ENCODE measurements at regions not wholly inside any gene's neighbourhood (a gene's known extent, or its start where the extent isn't known, plus 50 kb on each side); places are given as distances from the start of the nearest gene placed in this dataset.

DNA sequence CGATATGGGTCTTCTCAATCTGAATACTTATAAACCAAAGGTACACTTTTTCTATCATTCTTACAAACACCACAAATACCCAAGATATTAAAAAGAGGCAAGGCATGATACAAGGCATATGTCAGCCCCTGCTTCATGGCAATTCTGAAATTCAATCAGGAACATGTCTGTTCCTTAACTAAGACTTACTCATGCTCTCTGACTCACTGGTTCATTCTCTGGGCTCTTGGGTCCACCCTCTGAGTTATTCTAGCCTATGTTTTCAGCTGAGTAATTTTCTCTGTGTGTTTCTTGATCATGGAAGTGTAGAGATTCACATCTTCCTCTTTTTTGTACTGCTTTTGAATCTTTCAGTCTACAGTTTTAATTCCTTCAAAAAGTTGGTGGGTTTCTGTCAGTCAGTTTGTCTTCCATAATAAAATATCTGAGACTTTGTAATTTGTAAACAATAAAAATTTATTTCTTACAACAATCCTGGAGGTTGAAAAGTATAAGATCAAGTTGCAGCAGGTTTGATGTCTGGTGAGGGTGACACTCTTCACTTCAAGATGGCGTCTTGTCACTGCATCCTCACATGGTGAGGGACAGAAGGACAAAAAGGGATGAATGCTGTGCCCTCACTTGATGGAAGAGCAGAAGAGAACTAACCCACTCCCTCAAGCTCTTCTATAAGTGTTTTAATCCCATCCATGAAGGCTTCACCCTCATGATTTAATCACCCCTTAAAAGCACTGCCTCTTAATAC, 211.7 kb downstream of the FAM76B start:
- intact Hi-C loops (cut with DNase I): no loop called here
- Histone ChIP-seq H3K36me3 (no peaks in the 10 kb centered on the region), H3K4me1 (ENCODE audit: insufficient read depth) (peaks cover 8% of the 10 kb centered on the region), H3K9me3 (no peaks in the 10 kb centered on the region), H3K27me3 (no peaks in the 10 kb centered on the region), H3K4me3 (no peak overlapping the region), H3K27ac (no peak overlapping the region)
- TF ChIP-seq EP300 (IDR thresholded peaks at IDR 0.05): no peak
- TF ChIP-seq POLR2A (IDR thresholded peaks at IDR 0.05): no peak
- DNase-seq: no peak
- 95 to 97% (median 96%) methylated on average over 2 of the region's 2 CpGs for WGBS, 3 donors

DNA sequence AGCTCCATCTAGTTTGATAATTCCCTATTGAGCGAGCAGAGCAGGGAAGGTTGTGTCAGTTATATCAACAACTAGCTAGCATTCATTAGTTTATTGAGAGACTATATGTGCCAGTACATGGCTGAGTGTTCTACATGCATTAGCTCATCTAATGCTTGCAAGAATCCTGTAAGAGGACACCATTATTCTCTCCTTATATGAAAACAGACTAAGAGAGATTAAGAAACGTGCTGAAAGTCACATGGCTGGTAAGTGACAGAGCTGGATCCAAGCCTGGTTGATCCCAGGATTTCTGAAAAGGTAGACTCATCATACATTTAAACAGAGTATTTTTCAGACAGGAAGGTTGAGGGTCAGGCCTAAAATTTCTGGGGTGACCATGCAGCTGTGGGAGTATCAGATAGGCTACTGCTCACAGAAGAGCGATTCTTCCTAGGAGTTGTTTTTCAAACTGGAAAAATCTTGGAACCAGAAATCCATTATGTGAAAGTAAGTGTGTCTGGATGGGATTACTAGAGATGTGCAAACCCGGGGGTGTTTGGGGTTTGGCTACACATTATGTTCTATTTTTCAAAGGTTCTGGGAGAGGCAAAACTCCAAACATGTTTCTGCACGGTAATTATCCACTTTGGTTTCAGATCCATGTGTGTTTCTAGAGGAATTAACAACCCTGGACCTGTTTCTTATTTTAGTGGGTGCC, 213.3 kb downstream of the FAM76B start:
- TF ChIP-seq, protein P1, sequence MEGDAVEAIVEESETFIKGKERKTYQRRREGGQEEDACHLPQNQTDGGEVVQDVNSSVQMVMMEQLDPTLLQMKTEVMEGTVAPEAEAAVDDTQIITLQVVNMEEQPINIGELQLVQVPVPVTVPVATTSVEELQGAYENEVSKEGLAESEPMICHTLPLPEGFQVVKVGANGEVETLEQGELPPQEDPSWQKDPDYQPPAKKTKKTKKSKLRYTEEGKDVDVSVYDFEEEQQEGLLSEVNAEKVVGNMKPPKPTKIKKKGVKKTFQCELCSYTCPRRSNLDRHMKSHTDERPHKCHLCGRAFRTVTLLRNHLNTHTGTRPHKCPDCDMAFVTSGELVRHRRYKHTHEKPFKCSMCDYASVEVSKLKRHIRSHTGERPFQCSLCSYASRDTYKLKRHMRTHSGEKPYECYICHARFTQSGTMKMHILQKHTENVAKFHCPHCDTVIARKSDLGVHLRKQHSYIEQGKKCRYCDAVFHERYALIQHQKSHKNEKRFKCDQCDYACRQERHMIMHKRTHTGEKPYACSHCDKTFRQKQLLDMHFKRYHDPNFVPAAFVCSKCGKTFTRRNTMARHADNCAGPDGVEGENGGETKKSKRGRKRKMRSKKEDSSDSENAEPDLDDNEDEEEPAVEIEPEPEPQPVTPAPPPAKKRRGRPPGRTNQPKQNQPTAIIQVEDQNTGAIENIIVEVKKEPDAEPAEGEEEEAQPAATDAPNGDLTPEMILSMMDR (IDR thresholded peaks at IDR 0.05): no peak
- TF ChIP-seq EP300 (IDR thresholded peaks at IDR 0.05): no peak
- TF ChIP-seq POLR2A (IDR thresholded peaks at IDR 0.05): no peak
- intact Hi-C loops (cut with DNase I): no loop called here
- Histone ChIP-seq H3K27me3 (no peaks in the 10 kb centered on the region), H3K4me1 (ENCODE audit: insufficient read depth) (peaks cover 8% of the 10 kb centered on the region), H3K9me3 (no peaks in the 10 kb centered on the region), H3K27ac (peak overlapping the region in 1 of 2 donors; percentile 28), H3K36me3 (no peaks in the 10 kb centered on the region), H3K4me3 (no peak overlapping the region)
- no peak for DNase-seq
- WGBS, 3 donors: 27 to 31% (median 30%) methylated on average over 5 of the region's 5 CpGs

DNA sequence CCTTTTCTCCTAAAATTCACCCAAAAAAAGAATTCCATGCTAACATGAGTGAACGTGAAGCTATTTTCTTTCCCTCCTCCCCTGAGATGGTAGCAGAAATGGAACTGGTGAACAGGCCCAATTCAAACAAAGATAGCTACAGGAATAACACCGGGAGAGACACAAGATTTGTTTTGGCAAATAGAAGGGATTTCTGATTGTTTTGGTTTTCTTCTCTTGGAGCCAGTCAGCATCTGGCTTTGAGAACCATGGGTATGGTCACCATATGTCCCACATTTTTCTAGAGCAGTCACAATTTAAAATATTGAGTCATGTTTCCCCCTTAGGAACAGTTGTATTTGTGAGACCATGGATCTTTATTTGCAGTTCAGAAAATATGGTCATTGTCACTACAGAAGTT, 214.1 kb downstream of the FAM76B start:
- Histone ChIP-seq H3K36me3 (no peaks in the 10 kb centered on the region), H3K27ac (no peak overlapping the region), H3K4me1 (ENCODE audit: insufficient read depth) (peaks cover 8% of the 10 kb centered on the region), H3K27me3 (no peaks in the 10 kb centered on the region), H3K4me3 (no peak overlapping the region), H3K9me3 (no peaks in the 10 kb centered on the region)
- DNase-seq: no peak
- TF ChIP-seq POLR2A (IDR thresholded peaks at IDR 0.05): no peak
- TF ChIP-seq, protein P1 (IDR thresholded peaks at IDR 0.05): no peak
- 14 to 42% (median 29%) methylated on average over 2 of the region's 2 CpGs for WGBS, 3 donors
- intact Hi-C loops (cut with DNase I): no loop called here

DNA sequence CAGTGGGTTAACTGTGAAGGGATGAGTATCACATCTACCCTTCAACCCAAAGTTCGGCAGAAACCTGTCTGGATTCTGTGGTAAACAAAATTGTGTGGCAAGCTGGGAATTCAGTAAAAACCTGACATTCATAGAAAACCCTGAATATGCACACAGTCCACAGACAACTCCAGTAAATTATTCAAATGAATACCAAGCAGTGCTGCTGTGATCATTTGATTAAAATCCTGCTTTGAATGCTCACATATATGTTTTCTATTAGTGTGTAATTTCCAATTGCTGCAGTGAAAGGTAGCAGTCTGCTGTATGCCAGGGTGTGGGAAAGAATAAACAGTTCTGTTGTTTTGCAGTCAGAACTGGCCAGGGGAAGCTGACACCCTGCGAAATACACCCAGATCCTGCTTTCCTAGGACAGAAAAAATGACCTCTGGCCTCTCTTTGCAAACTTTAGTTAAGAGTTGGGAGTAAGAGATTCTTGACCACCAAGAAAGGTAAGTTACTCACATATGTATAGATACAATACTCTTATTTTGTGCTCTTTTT, 217.8 kb downstream of the FAM76B start:
- H3K27ac ChIP-seq: no peak overlapping the region

More for the DNA sequence above, 217.8 kb downstream of the FAM76B start:
- no peaks in the 10 kb centered on the region for H3K9me3 ChIP-seq
- WGBS, 3 donors: 88 to 91% (median 89%) methylated on average over 2 of the region's 2 CpGs
- H3K36me3 ChIP-seq: no peaks in the 10 kb centered on the region
- intact Hi-C loops (cut with DNase I): no loop called here
- DNase-seq: no peak
- peaks cover 4% of the 10 kb centered on the region for H3K4me1 ChIP-seq (ENCODE audit: insufficient read depth)
- H3K27me3 ChIP-seq: no peaks in the 10 kb centered on the region
- no peak overlapping the region for H3K4me3 ChIP-seq
- TF ChIP-seq, protein P1 (IDR thresholded peaks at IDR 0.05): no peak
- TF ChIP-seq EP300 (IDR thresholded peaks at IDR 0.05) (no peak), POLR2A (IDR thresholded peaks at IDR 0.05) (no peak)

All from ovary (tissue), 7 donors.